ENCODE measurements at regions not wholly inside any gene's neighbourhood (a gene's known extent, or its start where the extent isn't known, plus 50 kb on each side); places are given as distances from the start of the nearest gene placed in this dataset.

- no peak for DNase-seq (ENCODE audit: low read depth, low spot score)
- in situ Hi-C loops (cut with HindIII; ENCODE audit: low pct_unique_long_range_greater_than_20kb, low sequenced_read_pairs): no loop called here
These were observed 53.9 kb downstream of the FOXL1 start for GRCh38 chr16:86632206-86632605.

GRCh38 chr16:86632944-86633343, 54.6 kb downstream of the FOXL1 start:
- no peak for DNase-seq (ENCODE audit: low read depth, low spot score)
- in situ Hi-C loops (cut with HindIII; ENCODE audit: low pct_unique_long_range_greater_than_20kb, low sequenced_read_pairs): no loop called here

DNA sequence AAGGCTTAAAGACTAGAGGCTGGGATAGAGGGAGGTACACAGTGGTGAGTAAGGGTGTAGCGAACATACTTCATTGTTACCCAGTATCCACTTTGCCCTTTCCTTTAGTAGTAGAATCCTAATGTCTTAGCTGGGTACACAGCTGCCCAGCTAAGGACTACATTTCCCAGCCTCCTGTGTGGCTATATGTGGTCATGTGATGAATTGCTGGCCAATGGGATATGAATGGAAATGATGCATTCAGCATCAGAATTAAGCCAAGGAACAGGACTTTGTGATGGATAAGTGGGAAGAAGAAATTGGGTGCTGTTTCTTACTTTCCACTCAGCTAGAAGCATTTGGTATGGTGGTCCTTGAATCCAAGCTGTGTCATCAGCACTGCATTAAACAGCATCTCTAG, 55.9 kb downstream of the FOXL1 start:
- DNase-seq (ENCODE audit: low read depth, low spot score): peak; percentile 29
- in situ Hi-C loops (cut with HindIII; ENCODE audit: low pct_unique_long_range_greater_than_20kb, low sequenced_read_pairs): no loop called here

GRCh38 chr16:86635176-86635876, 57.0 kb downstream of the FOXL1 start:
- in situ Hi-C loops (cut with HindIII; ENCODE audit: low pct_unique_long_range_greater_than_20kb, low sequenced_read_pairs): no loop called here
- DNase-seq (ENCODE audit: low read depth, low spot score): no peak

DNA sequence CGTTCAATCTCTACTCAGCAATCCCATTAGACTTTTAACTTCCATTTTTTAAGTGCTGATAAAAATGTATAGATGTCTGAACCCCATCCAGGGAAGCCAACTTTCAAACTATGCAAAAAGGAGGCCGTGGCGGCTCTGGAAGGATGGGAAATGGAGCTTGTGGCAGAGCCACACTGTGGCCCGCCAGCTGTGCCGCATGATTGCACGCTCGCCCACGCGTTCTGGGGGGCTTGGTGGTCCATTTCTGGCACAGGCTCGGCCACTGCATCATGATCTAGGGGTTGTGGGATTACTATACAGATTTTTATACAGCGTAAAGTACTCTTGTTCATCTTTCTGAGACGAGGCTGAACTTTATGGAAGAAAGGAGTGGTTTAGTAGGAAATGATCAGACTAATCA, 57.6 kb downstream of the FOXL1 start:
- in situ Hi-C loops (cut with HindIII; ENCODE audit: low pct_unique_long_range_greater_than_20kb, low sequenced_read_pairs): no loop called here
- DNase-seq (ENCODE audit: low read depth, low spot score): no peak

DNA sequence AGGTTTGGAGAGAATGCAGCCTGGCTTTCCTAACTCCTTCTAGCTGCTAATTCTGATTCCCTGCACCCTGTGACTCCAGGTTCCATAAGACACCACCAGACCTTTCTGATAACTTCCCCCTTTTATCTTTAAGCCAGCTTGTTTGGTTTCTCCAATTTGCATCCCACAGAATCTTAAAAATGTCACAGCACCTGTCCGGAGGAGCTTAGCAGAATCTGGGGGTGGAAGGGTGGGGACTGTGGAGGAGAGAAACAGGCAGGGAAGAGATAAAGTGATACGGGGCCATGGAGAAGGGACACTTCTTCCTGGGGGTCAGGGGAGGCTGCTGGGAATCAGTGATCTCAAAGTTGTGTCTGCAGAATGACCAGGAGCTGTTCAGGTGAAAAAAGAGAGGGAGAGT, 59.4 kb downstream of the FOXL1 start:
- DNase-seq (ENCODE audit: low read depth, low spot score): no peak
- in situ Hi-C loops (cut with HindIII; ENCODE audit: low pct_unique_long_range_greater_than_20kb, low sequenced_read_pairs): no loop called here

DNA sequence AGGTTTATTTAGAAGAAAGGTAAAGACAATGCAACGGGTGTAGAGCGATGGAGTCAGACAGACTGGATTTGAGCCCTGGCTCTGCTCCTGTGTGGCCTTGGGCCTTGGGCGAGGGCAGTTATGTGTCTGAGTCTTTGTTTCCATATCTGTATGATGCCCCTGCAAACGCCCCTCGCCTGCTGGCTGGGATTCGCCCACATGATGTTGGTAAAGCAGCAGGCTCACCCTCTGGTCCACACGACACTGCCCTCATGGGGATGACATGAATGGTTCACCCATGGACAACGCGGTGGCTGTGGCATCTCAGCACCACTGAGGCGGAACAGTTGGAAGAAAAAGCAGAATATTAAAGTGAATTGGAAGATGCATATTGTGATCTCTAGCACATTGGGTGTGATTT, 60.3 kb downstream of the FOXL1 start:
- DNase-seq (ENCODE audit: low read depth, low spot score): no peak
- in situ Hi-C loops (cut with HindIII; ENCODE audit: low pct_unique_long_range_greater_than_20kb, low sequenced_read_pairs): no loop called here

- no peak for DNase-seq (ENCODE audit: low read depth, low spot score)
- in situ Hi-C loops (cut with HindIII; ENCODE audit: low pct_unique_long_range_greater_than_20kb, low sequenced_read_pairs): no loop called here
These were observed 61.0 kb downstream of the FOXL1 start for GRCh38 chr16:86639354-86639753.

DNA sequence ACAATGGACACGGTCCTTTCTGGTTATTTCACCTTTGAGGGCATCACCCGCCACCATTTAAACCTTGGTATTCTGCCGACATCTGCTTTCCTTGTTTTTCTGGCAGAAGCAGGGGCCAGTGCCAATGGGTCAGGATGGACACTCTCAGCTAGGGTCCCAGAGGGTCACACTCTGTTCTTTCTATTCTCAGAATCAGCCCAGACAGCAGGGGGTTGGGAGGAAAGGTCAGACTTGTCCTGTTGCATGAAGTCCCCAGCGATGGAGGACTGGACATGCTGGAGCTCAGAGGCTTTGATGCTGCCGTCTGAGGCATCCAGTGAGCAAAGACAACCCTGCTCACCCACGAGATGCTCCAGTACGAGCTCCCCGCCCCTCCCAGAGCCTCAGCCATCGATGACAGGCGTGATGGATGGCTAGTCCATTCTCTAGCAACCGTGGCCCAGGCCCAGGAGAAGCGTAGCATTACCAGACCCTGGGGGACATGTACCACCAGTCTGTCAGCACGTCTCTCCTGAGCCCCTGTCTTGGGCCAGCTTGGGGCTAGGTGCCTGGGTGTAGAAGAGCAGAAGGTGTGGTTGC, 62.0 kb downstream of the FOXL1 start:
- DNase-seq (ENCODE audit: low read depth, low spot score): no peak
- in situ Hi-C loops (cut with HindIII; ENCODE audit: low pct_unique_long_range_greater_than_20kb, low sequenced_read_pairs): no loop called here

DNA sequence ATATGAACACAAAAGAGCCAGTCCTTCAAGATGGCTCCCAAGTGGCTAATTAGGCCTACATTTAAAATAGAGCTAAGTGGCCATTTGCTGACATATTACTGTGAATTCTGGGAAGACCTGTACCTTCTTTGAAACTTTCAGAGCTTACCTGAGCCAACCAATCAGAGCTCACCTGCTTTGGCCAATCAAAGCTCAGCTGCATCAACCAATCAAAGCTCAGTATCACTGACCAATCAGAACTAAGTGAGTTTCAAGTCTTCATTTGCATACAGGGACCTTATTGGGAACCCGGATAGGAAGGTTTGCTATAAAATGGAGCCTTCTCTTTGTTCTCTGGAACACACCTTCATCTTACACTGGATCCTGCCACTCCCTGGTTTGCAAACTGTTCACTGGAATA, 63.7 kb downstream of the FOXL1 start:
- peak; percentile 3 for DNase-seq (ENCODE audit: low read depth, low spot score)
- in situ Hi-C loops (cut with HindIII; ENCODE audit: low pct_unique_long_range_greater_than_20kb, low sequenced_read_pairs): no loop called here

DNA sequence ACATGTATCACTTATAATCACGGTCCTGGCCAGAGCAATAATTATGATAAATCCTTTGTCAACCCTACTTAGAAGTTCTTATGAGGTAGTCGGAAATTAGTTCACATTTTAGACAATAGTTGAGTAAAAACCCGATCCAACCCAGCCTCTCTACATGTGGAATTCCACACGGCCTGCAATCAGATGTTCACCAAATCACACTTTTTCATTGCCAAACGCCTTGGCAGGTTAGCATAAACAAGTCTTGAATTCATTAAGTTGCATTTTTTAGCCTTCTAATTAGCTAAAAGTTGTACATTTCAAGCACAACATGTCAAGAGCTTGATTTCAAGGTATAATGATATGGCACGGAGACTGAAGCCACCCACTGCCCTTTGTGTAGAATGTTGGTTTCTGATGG, 65.3 kb downstream of the FOXL1 start:
- no peak for DNase-seq (ENCODE audit: low read depth, low spot score)
- in situ Hi-C loops (cut with HindIII; ENCODE audit: low pct_unique_long_range_greater_than_20kb, low sequenced_read_pairs): no loop called here

GRCh38 chr16:86647561-86647960, 69.2 kb downstream of the FOXL1 start:
- DNase-seq (ENCODE audit: low read depth, low spot score): no peak
- in situ Hi-C loops (cut with HindIII; ENCODE audit: low pct_unique_long_range_greater_than_20kb, low sequenced_read_pairs): no loop called here

DNA sequence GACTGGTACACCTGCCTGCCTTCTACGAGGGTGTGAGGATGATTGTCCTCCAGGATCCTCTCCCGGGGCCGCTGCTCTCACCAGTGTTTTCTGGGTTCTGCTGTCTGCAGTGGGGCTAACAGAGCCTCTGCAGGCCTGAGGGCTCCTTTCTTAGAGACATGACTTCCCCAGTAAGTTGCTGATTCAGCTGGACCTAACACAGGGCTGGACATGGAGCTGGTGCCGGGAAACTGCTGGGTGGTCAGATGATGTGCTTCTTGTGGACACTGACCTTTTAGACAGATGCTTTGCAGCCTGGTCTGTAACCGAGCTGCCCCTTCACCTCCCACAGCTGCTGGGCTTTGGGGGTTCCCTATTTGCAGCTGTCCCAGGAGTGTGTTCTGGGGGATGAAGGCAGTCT, 71.5 kb downstream of the FOXL1 start:
- in situ Hi-C loops (cut with HindIII; ENCODE audit: low pct_unique_long_range_greater_than_20kb, low sequenced_read_pairs): no loop called here
- no peak for DNase-seq (ENCODE audit: low read depth, low spot score)

DNA sequence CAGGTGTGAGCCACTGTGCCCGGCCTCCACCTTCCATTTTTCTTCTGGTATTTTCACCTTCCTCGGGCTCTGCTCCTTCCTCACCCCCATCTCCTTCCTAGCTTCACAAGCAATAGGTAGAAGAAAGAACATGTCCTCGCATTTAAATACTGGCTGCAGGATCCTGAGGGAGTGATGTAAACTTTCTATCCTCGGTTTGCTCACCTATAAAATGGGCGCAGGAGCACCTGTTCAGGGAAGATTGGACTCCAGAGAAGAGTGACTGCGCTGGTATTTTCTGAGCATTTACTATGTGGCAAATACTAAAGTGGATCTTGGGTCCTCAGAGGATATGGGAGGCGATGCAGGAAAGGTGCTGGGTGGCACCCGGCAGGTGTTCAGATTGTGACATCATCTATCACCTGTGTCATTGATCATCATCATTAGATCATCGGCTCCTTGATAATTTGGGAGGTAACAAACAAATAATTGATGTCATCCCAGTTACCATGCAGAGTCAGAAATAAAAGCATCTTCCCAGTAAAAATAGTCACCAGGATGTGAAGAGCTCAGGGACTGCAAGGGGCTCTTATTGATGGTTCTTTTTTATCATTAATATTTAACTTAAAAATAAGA, 72.8 kb downstream of the FOXL1 start:
- DNase-seq (ENCODE audit: low read depth, low spot score): no peak
- in situ Hi-C loops (cut with HindIII; ENCODE audit: low pct_unique_long_range_greater_than_20kb, low sequenced_read_pairs): no loop called here

DNA sequence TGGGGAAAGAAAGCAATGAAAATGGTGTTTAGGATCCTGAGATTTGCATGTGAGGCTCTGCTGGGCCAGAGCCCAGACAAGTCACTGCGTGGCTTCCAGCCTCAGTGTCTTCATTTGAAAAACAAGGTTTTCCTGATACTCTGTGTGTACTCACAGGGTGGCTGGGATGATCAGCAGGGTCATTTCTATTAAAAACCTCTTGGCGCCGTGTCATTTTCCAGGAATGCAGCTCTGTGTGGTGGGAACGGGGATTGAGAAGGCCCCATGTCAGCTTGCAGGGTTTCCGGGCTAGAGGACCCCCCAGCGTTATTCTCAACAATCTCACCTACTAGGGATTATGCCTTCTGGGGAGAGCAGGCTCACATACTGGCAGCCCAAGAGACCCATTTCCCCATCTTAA, 73.5 kb downstream of the FOXL1 start:
- no peak for DNase-seq (ENCODE audit: low read depth, low spot score)
- in situ Hi-C loops (cut with HindIII; ENCODE audit: low pct_unique_long_range_greater_than_20kb, low sequenced_read_pairs): no loop called here

GRCh38 chr16:86653285-86654006, 75.1 kb downstream of the FOXL1 start:
- in situ Hi-C loops (cut with HindIII; ENCODE audit: low pct_unique_long_range_greater_than_20kb, low sequenced_read_pairs): no loop called here

DNA sequence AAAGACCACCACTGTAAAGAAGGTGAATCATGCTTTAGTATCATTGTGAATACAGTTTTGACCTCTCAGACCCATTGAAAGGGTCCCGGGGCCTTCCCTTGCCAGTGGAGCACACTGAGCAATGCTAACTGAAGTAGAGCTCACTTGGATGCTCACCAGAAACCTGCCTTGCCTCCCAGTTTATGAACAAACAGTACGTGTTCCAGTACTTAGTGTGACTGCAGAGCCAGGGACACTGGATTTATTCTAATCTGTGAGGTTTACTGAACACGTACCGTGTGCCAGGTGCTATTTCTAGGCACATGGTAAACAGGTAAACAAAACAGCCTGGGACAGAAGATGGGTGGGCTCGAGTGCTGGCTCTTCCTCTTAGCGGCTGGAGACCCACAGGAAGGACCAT, 79.6 kb downstream of the FOXL1 start:
- in situ Hi-C loops (cut with HindIII; ENCODE audit: low pct_unique_long_range_greater_than_20kb, low sequenced_read_pairs): no loop called here
- DNase-seq (ENCODE audit: low read depth, low spot score): no peak

More at GRCh38 chr16:86653285-86654006, 75.1 kb downstream of the FOXL1 start:
- no peak for DNase-seq (ENCODE audit: low read depth, low spot score)

DNA sequence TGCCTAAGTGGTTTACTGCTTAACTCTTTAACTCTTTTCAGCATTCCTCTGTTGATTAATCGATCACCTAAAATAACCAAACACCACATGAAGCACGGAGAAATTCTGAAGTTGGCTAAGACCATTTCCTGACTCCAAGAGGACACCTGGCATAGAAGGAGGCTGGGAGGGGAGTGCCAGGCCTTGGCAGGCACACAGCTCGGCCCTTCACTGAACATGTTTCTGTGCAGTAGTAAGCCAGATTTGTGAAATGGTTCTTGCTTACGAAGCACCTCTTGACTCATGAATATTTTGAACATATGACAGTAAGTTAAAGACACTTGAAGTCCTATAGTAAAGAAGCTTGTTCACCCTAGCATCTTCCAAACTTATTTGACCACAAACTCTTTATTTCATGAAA, 82.3 kb downstream of the FOXL1 start:
- DNase-seq (ENCODE audit: low read depth, low spot score): no peak
- in situ Hi-C loops (cut with HindIII; ENCODE audit: low pct_unique_long_range_greater_than_20kb, low sequenced_read_pairs): no loop called here

- DNase-seq (ENCODE audit: low read depth, low spot score): no peak
- in situ Hi-C loops (cut with HindIII; ENCODE audit: low pct_unique_long_range_greater_than_20kb, low sequenced_read_pairs): no loop called here
These were observed 83.4 kb downstream of the FOXL1 start for GRCh38 chr16:86661706-86662105.

Measured in SK-MEL-5 (cell line).